ENCODE measurements at regions not wholly inside any gene's neighbourhood (a gene's known extent, or its start where the extent isn't known, plus 50 kb on each side); places are given as distances from the start of the nearest gene placed in this dataset.

DNA sequence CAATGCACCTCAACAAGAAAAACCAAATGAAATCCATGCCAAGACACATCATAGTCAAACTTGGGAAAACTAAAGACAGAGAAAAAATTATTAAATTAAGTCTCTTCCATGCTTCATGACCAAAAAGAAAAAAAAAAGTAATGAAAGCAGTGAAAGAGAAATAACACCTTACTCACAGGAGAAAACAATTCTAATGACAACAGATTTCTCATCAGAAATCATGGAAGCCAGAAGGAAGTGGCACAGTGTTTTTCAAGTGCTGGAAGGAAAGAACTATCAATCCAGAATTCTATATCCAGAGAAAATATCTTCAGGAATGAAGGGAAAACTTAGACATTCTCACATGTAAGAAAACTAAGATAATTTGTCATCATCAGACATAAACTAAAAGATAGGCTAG lies 71.1 kb upstream of the NUDT4 start:
- ChIA-PET POLR2A (ENCODE audit: unreplicated experiment) (no interaction called here), CTCF (no interaction called here)
- H2AK5ac ChIP-seq (ENCODE audit: low read depth, low read length) = no peak overlapping the region
- H3K4me1 ChIP-seq (ENCODE audit: control insufficient read depth, insufficient read depth, low read length) = peaks cover 3% of the 10 kb centered on the region; the same call in 1 of the 2 replicates
- no peaks in the 10 kb centered on the region for H3K79me1 ChIP-seq (ENCODE audit: low read depth in 1 of 2, low read length in 2 of 2)
- ATAC-seq (ENCODE audit: low read depth) = no peak
- H2BK5ac ChIP-seq (ENCODE audit: low read depth, low read length, poor library complexity, severe bottlenecking) = no peak overlapping the region
- no peak overlapping the region for H4K8ac ChIP-seq (ENCODE audit: low read depth in 2 of 2, low read length in 2 of 2)
- H2AK9ac ChIP-seq (replicated peaks; ENCODE audit: low read depth, low read length, poor library complexity) = no peak overlapping the region
- H3K23ac ChIP-seq (ENCODE audit: low read depth, low read length) = no peak overlapping the region
- H4K20me1 ChIP-seq (ENCODE audit: insufficient read depth, low read length) = no peaks in the 10 kb centered on the region
- no peak overlapping the region for H3K27ac ChIP-seq (ENCODE audit: insufficient read depth, low read length)
- in situ Hi-C loops (cut with MboI; ENCODE audit: low sequenced_read_pairs) = no loop called here
- H3K14ac ChIP-seq (replicated peaks; ENCODE audit: low read depth, low read length) = no peak overlapping the region
- H3K4me3 ChIP-seq (ENCODE audit: insufficient read depth, low read depth, low read length) = no peak overlapping the region
- no peaks in the 10 kb centered on the region for H3K9me1 ChIP-seq (ENCODE audit: insufficient read depth, low read length)
- no peaks in the 10 kb centered on the region for H3K27me3 ChIP-seq (ENCODE audit: control insufficient read depth, insufficient read depth, low read length)
- no peak for DNase-seq
- H3K9me3 ChIP-seq (ENCODE audit: control insufficient read depth, insufficient read depth, low read length) = no peaks in the 10 kb centered on the region; the same call in none of the 2 replicates
- H4K5ac ChIP-seq (ENCODE audit: low read depth, low read length) = no peak overlapping the region
- H2AFZ ChIP-seq (replicated peaks; ENCODE audit: low read length, poor library complexity) = no peak overlapping the region
- no peak for TF ChIP-seq SMC3 (IDR thresholded peaks at IDR 0.05; ENCODE audit: low read depth, low read length)
- no peak for TF ChIP-seq CEBPB (IDR thresholded peaks at IDR 0.05; ENCODE audit: low read depth, low read length)
- TF ChIP-seq RAD21 (IDR thresholded peaks at IDR 0.05; ENCODE audit: low read length) = no peak
- TF ChIP-seq BHLHE40 (IDR thresholded peaks at IDR 0.05; ENCODE audit: low read depth, low read length) = no peak
- no peak for TF ChIP-seq NFE2L2 (IDR thresholded peaks at IDR 0.05; ENCODE audit: low read depth, low read length)
- TF ChIP-seq FOS (IDR thresholded peaks at IDR 0.05; ENCODE audit: low read depth, low read length) = no peak
- TF ChIP-seq, protein P1, sequence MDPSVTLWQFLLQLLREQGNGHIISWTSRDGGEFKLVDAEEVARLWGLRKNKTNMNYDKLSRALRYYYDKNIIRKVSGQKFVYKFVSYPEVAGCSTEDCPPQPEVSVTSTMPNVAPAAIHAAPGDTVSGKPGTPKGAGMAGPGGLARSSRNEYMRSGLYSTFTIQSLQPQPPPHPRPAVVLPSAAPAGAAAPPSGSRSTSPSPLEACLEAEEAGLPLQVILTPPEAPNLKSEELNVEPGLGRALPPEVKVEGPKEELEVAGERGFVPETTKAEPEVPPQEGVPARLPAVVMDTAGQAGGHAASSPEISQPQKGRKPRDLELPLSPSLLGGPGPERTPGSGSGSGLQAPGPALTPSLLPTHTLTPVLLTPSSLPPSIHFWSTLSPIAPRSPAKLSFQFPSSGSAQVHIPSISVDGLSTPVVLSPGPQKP (IDR thresholded peaks at IDR 0.05; ENCODE audit: borderline replicate concordance, low read depth, low read length) = no peak
- no peak for TF ChIP-seq RCOR1 (IDR thresholded peaks at IDR 0.05; ENCODE audit: insufficient replicate concordance, low read length)
- TF ChIP-seq MAFK (IDR thresholded peaks at IDR 0.05; ENCODE audit: low read depth, low read length) = no peak
- dilution Hi-C loops (cut with HindIII; ENCODE audit: low sequenced_read_pairs, unreplicated experiment) = no loop called here
- no peak overlapping the region for H3K9ac ChIP-seq (ENCODE audit: low read depth, low read length)
- H3K4me2 ChIP-seq (ENCODE audit: low read depth, low read length) = no peak overlapping the region
- no peak overlapping the region for H2BK20ac ChIP-seq (ENCODE audit: low read depth, low read length)
- intact Hi-C loops (cut with micrococcal nuclease) = no loop called here
- H2BK120ac ChIP-seq (ENCODE audit: low read depth, low read length) = no peak overlapping the region
- no peak overlapping the region for H2BK15ac ChIP-seq (ENCODE audit: low read depth, low read length)
- H3K18ac ChIP-seq (ENCODE audit: low read depth, low read length) = no peak overlapping the region
- BruUV-seq (replicated peaks) = no TSS peak
- H3K36me3 ChIP-seq (ENCODE audit: control insufficient read depth, insufficient read depth, low read length) = no peaks in the 10 kb centered on the region
- no peak overlapping the region for H3K56ac ChIP-seq (ENCODE audit: extremely low read depth, insufficient read depth, low read length)
- H3K4ac ChIP-seq (ENCODE audit: low read depth, low read length) = no peak overlapping the region
- H4K91ac ChIP-seq (ENCODE audit: insufficient read depth, low read depth, low read length) = no peak overlapping the region

Data from IMR-90 (cell line).